HFF-Myc (cell line): ENCODE measurements at regions not wholly inside any gene's neighbourhood (a gene's known extent, or its start where the extent isn't known, plus 50 kb on each side); places are given as distances from the start of the nearest gene placed in this dataset.

Experiments
- DNase-seq: peaks from one replicate; pipeline ENCODE4 v3.0.0-alpha.2; 2011; ENCODE audit warnings: low read depth; ENCODE audit errors: extremely low read depth
- H3K4me3 ChIP-seq: replicated peaks from 2 replicates; pipeline ENCODE4 v1.5.1; 2011; ENCODE audit warnings: low read depth, mild to moderate bottlenecking, control low read depth, low read length
- CTCF ChIP-seq: IDR thresholded peaks from 2 replicates; pipeline ENCODE4 v1.5.1; 2012; ENCODE audit warnings: mild to moderate bottlenecking, low read depth, low read length, control low read depth; ENCODE audit errors: missing control alignments

GRCh38 chr5:3875144-3875543, 279.5 kb downstream of the IRX1 start:
- TF ChIP-seq CTCF, result no peak
- no peak for DNase-seq
- H3K4me3 ChIP-seq, result no peak overlapping the region

- TF ChIP-seq CTCF, result no peak
- no peak for DNase-seq
- H3K4me3 ChIP-seq, result no peak overlapping the region
These were observed 282.6 kb downstream of the IRX1 start for GRCh38 chr5:3878267-3878666.

GRCh38 chr5:3883040-3883439, 287.4 kb downstream of the IRX1 start:
- H3K4me3 ChIP-seq, result no peak overlapping the region
- no peak for TF ChIP-seq CTCF
- no peak for DNase-seq

- no peak overlapping the region for H3K4me3 ChIP-seq
- no peak for TF ChIP-seq CTCF
- DNase-seq, result no peak
These were observed 291.2 kb downstream of the IRX1 start for GRCh38 chr5:3886524-3887451.

- H3K4me3 ChIP-seq, result no peak overlapping the region
- no peak for DNase-seq
- no peak for TF ChIP-seq CTCF
These were observed 292.7 kb downstream of the IRX1 start for GRCh38 chr5:3888310-3888709.

- no peak overlapping the region for H3K4me3 ChIP-seq
- no peak for TF ChIP-seq CTCF
- no peak for DNase-seq
These were observed 293.9 kb downstream of the IRX1 start for GRCh38 chr5:3889412-3890142.
